HUES6 (cell line): ENCODE measurements at regions not wholly inside any gene's neighbourhood (a gene's known extent, or its start where the extent isn't known, plus 50 kb on each side); places are given as distances from the start of the nearest gene placed in this dataset.

Experiments used
- H3K27ac ChIP-seq: 2 replicates; pipeline ENCODE4 v1.7.0; 2013; ENCODE audit warnings: low read depth, mild to moderate bottlenecking, low read length, inconsistent platforms
- H3K27me3 ChIP-seq: 2 replicates; pipeline ENCODE4 v1.6.1; 2013; ENCODE audit warnings: low read length; ENCODE audit not compliant: control insufficient read depth, insufficient read depth
- H3K36me3 ChIP-seq: 2 replicates; pipeline ENCODE4 v1.6.1; 2013; ENCODE audit warnings: low read length; ENCODE audit not compliant: control insufficient read depth, insufficient read depth
- H3K4me1 ChIP-seq: 2 replicates; pipeline ENCODE4 v1.6.1; 2013; ENCODE audit warnings: low read length; ENCODE audit not compliant: control insufficient read depth, insufficient read depth
- H3K4me3 ChIP-seq: 2 replicates; pipeline ENCODE4 v1.5.1; 2013; ENCODE audit warnings: low read depth, low read length
- H3K9ac ChIP-seq: one replicate; pipeline ENCODE4 v1.6.1; 2013; ENCODE audit warnings: mild to moderate bottlenecking, low read length
- H3K9me3 ChIP-seq: 2 replicates; pipeline ENCODE4 v1.6.1; 2013; ENCODE audit warnings: low read depth, low read length; ENCODE audit not compliant: control insufficient read depth, insufficient read depth

DNA sequence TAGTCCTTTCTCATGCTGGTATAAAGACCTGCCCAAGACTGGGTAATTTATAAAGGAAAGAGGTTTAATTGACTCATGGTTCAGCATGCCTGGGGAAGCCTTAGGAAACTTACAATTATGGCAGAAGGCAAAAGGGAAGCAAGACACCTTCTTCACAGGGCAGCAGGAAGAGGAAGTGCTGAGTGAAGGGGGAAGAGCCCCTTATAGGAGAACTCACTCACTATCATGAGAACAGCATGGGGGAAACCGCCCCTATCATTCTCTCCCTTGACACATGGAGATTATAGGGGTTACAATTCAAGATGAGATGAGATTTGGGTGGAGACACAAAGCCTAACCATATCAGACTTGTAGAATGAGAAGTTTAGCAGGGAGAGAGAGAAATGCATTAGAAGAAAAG is 373.3 kb upstream of the DIAPH2 start:
- H3K36me3 ChIP-seq = no peaks in the 10 kb centered on the region
- H3K4me1 ChIP-seq = no peaks in the 10 kb centered on the region
- H3K9me3 ChIP-seq = peaks cover 3% of the 10 kb centered on the region; the same call in 1 of the 2 replicates
- no peak overlapping the region for H3K9ac ChIP-seq
- no peaks in the 10 kb centered on the region for H3K27me3 ChIP-seq
- no peak overlapping the region for H3K27ac ChIP-seq
- H3K4me3 ChIP-seq = no peak overlapping the region

DNA sequence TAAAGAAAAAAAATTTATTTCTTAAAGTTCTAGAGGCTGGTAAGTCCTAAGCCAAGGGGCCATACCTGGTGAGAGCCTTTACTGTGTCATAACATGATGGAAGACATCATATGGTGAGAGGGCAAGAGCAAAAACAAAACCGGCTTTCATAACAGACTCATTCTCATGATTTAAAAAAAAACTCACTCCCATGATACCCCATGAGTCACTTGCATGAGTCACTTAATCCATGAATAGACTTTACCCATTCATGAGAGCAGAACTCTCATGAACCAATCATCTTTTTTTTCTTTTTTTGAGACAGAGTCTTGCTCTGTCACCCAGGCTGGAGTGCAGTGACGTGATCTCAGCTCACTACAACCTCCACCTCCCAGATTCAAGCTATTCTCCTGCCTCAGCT is 369.7 kb upstream of the DIAPH2 start:
- H3K36me3 ChIP-seq = no peaks in the 10 kb centered on the region
- no peak overlapping the region for H3K27ac ChIP-seq
- H3K9me3 ChIP-seq = no peaks in the 10 kb centered on the region
- no peaks in the 10 kb centered on the region for H3K4me1 ChIP-seq
- H3K9ac ChIP-seq = no peak overlapping the region
- no peak overlapping the region for H3K4me3 ChIP-seq
- H3K27me3 ChIP-seq = no peaks in the 10 kb centered on the region

DNA sequence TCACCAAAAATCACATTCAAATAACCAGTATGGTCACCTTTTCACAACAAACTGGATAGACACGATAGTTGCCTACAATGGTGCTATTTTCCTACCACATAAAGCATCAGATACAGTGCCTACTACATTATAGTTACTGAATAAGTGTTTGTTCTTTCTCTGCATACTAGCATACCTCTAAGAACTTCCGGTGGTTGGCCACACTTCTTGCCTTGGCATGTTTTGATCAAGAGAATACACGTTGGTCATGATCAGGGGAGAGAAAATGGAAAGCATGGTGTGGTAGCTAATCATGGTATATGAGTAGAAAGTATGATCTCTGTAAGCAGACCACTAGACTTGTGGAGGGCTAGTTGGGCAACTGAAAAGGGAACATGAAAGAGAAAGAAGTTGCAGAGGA is 322.8 kb upstream of the DIAPH2 start:
- Histone ChIP-seq H3K27me3 (no peaks in the 10 kb centered on the region), H3K9ac (no peak overlapping the region), H3K27ac (no peak overlapping the region), H3K9me3 (no peaks in the 10 kb centered on the region), H3K4me1 (no peaks in the 10 kb centered on the region), H3K4me3 (no peak overlapping the region), H3K36me3 (no peaks in the 10 kb centered on the region)

DNA sequence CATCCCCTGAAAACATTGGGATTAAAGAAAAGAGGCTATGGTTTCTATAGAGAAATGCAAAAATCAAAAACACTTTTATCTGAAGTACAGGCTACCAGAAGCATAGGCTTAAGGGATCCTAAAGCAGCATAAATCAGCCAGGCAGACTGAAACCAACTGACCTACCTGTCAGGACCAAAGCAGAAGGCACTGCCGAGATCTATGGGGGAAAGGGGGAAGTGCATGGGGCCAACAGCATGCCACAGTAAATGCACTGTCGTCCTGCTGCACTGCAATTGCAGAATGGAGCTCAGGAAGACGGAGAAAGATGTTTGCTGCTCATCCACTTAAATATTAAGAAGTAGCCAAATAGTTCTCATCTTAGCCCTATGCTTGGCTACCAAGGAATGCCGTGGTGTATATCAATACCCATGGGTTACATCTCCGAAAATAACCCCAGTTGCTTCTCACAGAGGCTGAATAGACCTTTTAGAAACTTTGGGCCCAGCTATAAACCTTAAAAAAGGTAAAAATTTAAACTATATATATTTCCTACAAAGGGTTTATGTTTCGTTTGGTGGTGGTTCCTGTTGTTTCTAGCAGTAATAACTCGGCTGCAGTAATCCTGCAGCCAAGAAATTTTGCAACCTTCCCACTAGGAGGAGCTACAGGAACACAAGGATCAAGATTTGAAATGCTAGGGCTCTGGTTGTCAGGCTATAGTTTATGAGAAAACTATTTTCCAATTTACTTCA is 312.2 kb upstream of the DIAPH2 start:
- Histone ChIP-seq H3K4me1 (0 out of 2 replicates have a peak, but pooled peaks cover 3% of the 10 kb centered on the region), H3K4me3 (no peak overlapping the region), H3K9ac (no peak overlapping the region), H3K9me3 (no peaks in the 10 kb centered on the region), H3K36me3 (no peaks in the 10 kb centered on the region), H3K27ac (no peak overlapping the region), H3K27me3 (no peaks in the 10 kb centered on the region)

DNA sequence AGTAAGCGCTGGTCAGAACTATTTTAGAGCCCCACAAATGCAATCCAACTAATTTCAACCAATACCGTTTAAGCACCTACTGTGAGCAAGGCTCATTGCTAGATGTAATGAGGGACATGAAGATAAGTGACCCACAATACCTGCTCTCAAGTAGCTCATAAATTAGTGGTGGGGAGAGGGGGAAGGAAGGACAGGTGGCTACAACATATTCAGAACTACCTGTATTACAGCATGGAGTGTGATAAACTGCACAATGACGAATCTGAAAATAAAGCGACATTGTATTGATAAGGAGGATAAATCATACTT is 311.6 kb upstream of the DIAPH2 start:
- Histone ChIP-seq H3K36me3 (no peaks in the 10 kb centered on the region), H3K4me3 (no peak overlapping the region), H3K9me3 (no peaks in the 10 kb centered on the region), H3K4me1 (0 out of 2 replicates have a peak, but pooled peaks cover 3% of the 10 kb centered on the region), H3K9ac (no peak overlapping the region), H3K27me3 (no peaks in the 10 kb centered on the region), H3K27ac (no peak overlapping the region)

DNA sequence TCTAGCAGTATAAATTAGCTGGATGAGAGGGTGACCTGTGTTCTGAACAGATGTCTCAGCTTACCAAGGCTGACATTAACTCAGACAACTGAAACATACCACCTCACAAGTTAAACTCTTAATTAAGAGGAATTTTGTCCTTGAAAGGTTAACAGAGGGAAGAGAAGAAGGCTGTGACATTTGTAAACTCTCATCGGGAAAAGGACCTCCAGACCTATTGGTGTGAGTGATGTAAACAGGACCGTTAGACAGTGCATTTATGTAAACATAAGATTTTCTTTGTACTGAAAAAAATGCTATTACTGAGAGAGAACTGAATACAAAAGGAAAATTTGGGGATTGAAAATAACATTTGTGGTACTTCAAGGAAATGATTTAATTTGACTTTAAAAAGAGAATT is 308.4 kb upstream of the DIAPH2 start:
- Histone ChIP-seq H3K4me3 (no peak overlapping the region), H3K36me3 (no peaks in the 10 kb centered on the region), H3K27ac (no peak overlapping the region), H3K9me3 (no peaks in the 10 kb centered on the region), H3K4me1 (0 out of 2 replicates have a peak, but pooled peaks cover 3% of the 10 kb centered on the region), H3K9ac (no peak overlapping the region), H3K27me3 (no peaks in the 10 kb centered on the region)

DNA sequence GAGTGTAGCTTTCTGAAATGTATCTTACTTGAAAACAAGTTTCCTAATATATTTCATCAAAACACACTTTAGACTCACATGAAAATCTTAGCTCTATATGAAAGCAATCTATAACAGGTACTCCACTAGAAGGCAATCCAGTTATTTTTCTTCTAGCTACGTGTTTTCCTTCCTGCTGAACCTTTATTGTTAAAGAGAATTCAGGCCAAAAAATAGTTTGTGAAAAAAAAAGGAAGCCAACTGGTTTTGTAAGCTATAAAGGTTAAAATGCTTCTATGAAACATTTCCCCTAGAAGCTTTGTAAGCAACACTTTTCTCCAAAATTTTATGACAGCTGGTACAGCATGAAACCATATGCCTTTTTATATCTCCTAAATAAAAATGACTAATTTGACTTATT is 304.7 kb upstream of the DIAPH2 start:
- no peak overlapping the region for H3K27ac ChIP-seq
- no peaks in the 10 kb centered on the region for H3K9me3 ChIP-seq
- H3K36me3 ChIP-seq = no peaks in the 10 kb centered on the region
- H3K9ac ChIP-seq = no peak overlapping the region
- H3K27me3 ChIP-seq = no peaks in the 10 kb centered on the region
- H3K4me1 ChIP-seq = no peaks in the 10 kb centered on the region
- no peak overlapping the region for H3K4me3 ChIP-seq

DNA sequence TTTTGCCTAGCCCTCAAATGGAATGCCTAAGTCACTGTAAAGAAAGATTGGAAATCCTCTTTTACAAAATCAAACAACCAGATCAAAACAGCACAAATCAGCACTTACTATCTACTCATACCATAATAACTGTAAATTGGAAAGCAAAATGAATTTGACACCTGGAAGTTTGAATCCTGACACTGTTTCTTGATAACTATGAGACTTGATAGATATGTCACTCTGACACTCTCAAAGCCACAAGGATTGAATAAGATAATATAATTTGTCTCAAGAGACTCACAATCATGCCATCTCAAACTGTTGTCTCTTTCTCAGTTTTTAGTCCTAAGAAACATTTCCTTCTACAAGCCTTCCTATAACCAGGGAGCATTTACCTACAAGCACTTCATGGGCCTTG is 302.6 kb upstream of the DIAPH2 start:
- Histone ChIP-seq H3K27me3 (no peaks in the 10 kb centered on the region), H3K36me3 (no peaks in the 10 kb centered on the region), H3K9me3 (no peaks in the 10 kb centered on the region), H3K27ac (no peak overlapping the region), H3K9ac (no peak overlapping the region), H3K4me1 (no peaks in the 10 kb centered on the region), H3K4me3 (no peak overlapping the region)

DNA sequence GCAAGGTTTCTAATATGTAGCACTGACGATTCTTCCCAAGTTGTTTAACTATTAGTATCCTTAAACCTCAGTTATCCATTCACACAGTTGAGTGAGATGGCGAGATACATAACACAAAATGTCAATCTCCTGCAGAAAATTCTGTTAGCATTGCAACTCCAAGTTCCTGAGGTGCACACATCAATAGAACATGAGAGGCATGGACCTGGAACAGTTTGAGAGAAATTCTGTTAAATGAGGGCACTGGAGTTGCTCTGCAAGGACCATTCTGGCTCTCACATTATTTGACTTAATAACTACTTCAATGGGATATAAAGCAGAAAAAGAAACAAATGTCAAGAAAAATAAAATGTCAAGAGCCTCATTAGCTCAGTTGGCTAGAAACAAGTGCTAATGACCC is 301.2 kb upstream of the DIAPH2 start:
- no peaks in the 10 kb centered on the region for H3K9me3 ChIP-seq
- H3K27me3 ChIP-seq = no peaks in the 10 kb centered on the region
- H3K36me3 ChIP-seq = no peaks in the 10 kb centered on the region
- no peaks in the 10 kb centered on the region for H3K4me1 ChIP-seq
- no peak overlapping the region for H3K27ac ChIP-seq
- H3K4me3 ChIP-seq = no peak overlapping the region
- no peak overlapping the region for H3K9ac ChIP-seq

DNA sequence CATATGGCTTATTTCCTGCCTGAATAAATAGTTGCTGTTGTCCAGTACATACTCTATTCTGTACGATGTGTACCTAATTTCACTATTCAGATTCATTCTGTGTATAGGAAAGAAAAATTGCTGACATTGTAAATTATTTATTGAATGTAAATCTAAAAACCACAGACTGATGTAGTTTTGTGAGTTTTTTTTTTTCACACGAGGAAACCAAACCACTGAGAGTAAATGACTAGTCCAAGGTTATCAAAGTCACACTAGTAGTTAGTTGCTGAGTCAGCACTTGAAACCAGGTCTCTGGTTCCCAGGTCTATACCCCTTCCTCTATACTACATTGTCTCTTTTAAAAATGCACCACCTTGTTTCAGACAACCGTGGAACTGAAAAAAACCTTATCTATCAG is 298.3 kb upstream of the DIAPH2 start:
- no peaks in the 10 kb centered on the region for H3K36me3 ChIP-seq
- no peaks in the 10 kb centered on the region for H3K4me1 ChIP-seq
- H3K9ac ChIP-seq = no peak overlapping the region
- H3K27ac ChIP-seq = no peak overlapping the region
- no peak overlapping the region for H3K4me3 ChIP-seq
- H3K9me3 ChIP-seq = no peaks in the 10 kb centered on the region
- no peaks in the 10 kb centered on the region for H3K27me3 ChIP-seq

DNA sequence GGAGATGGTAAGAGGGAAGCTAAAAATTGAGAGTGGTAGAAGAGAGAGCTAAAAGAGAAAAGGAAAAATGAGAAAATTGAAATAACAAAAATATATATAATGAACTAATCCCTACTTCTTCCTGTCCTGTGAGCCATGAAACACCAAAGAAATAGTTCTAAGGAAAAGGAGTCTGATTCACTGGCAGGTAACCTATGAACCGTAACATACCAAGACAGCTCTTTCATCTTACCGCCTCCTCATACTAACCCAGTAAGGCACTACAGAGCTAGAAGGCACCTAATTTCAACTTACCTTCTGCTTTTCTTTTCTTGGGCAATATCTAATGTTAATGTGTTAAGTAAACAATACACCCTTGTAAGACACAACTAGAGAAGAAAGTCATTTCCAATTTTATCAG is 297.7 kb upstream of the DIAPH2 start:
- H3K4me3 ChIP-seq = no peak overlapping the region
- no peak overlapping the region for H3K27ac ChIP-seq
- H3K27me3 ChIP-seq = no peaks in the 10 kb centered on the region
- no peak overlapping the region for H3K9ac ChIP-seq
- H3K36me3 ChIP-seq = no peaks in the 10 kb centered on the region
- H3K9me3 ChIP-seq = no peaks in the 10 kb centered on the region
- no peaks in the 10 kb centered on the region for H3K4me1 ChIP-seq

DNA sequence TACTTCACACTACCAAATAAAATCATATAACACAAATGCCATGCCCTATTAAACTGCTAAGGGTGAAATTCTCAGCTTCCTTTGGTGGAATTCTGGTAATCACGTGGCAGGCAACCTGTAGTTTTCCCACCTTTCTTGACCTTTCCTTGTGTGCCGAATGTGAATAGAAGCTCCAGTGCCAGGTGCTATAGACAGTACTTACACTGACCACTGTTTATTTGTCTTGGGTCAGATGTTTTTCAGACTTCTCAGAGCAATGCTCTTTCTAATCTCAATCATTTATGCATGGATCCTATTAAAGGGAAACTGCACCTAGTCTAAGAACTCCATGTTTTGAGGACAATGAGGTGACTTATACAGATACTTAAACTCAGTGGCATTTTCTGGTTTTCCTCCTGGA is 296.8 kb upstream of the DIAPH2 start:
- H3K27me3 ChIP-seq = no peaks in the 10 kb centered on the region
- H3K9ac ChIP-seq = no peak overlapping the region
- no peaks in the 10 kb centered on the region for H3K36me3 ChIP-seq
- H3K9me3 ChIP-seq = no peaks in the 10 kb centered on the region
- no peak overlapping the region for H3K4me3 ChIP-seq
- no peaks in the 10 kb centered on the region for H3K4me1 ChIP-seq
- H3K27ac ChIP-seq = no peak overlapping the region
